K562 (cell line): ENCODE measurements at regions not wholly inside any gene's neighbourhood (a gene's known extent, or its start where the extent isn't known, plus 50 kb on each side); places are given as distances from the start of the nearest gene placed in this dataset.

Experiments
- ATAC-seq: fragments of 200-7000 bp; cut with Tn5 transposase; 3 replicates; pipeline ENCODE4 v1.9.1; 2020; ENCODE audit warnings: moderate library complexity
- BruUV-seq: library from RNA; stranded (reverse); fragments of 400-500 nt; replicated peaks from 2 replicates; lab custom pipeline; 2021; lab: Mats Ljungman, UMichigan
- CTCF ChIA-PET: fragments of 300-600 bp; formaldehyde crosslinking; extraction: SDS; loops from one replicate; lab custom pipeline; 2021; ENCODE audit warnings: low intra/inter-chr PET ratio; lab: Yijun Ruan, JAX
- POLR2A ChIA-PET: fragments of 300-600, 350-650 bp; sonication (Branson Sonifier 250); formaldehyde crosslinking; extraction: SDS; loops from one replicate; lab custom pipeline; 2021; ENCODE audit warnings: antibody characterized with exemption, inconsistent platforms; lab: Yijun Ruan, JAX
- DNase-seq, 4 experiments: peaks; one replicate each; pipeline versions ENCODE4 v3.0.0 to v3.0.0-alpha.2; 2011 to 2018; ENCODE audit warnings: low spot score in 3 of 4, mixed read lengths in 3 of 4; ENCODE audit errors: extremely low read depth in 1 of 4
- FAIRE-seq: peaks from 2 replicates; lab custom pipeline; 2011; peaks lifted over from hg19 to GRCh38; lab: Jason Lieb, UNC
- H2AFZ ChIP-seq: 2 replicates; pipeline ENCODE4 v1.6.0; 2011; ENCODE audit warnings: low read depth, low read length, control low read depth, inconsistent platforms
- H3K27ac ChIP-seq: fragments of 200-600 bp; 3 replicates; pipeline ENCODE4 v1.8.0; 2011; ENCODE audit warnings: low read depth, mild to moderate bottlenecking, control low read depth, inconsistent platforms, low read length, moderate library complexity, mixed read lengths; ENCODE audit errors: extremely low read depth
- H3K27me3 ChIP-seq, 2 experiments: fragments of 300-600 bp in 1 of 2; 2 replicates in 1 of 2; 3 replicates in 1 of 2; pipeline versions ENCODE4 v1.6.0 to v1.8.0; 2011; ENCODE audit warnings: inconsistent platforms in 2 of 2, low read length in 2 of 2, mild to moderate bottlenecking in 1 of 2, mixed read lengths in 1 of 2, moderate library complexity in 1 of 2; ENCODE audit not compliant: control insufficient read depth in 2 of 2, insufficient read depth in 2 of 2
- H3K36me3 ChIP-seq: fragments of 300-600 bp; 3 replicates; pipeline ENCODE4 v1.8.0; 2011; ENCODE audit warnings: mild to moderate bottlenecking, low read length, inconsistent platforms; ENCODE audit not compliant: control insufficient read depth, insufficient read depth
- H3K4me1 ChIP-seq, 2 experiments: fragments of 200-600 bp in 1 of 2; replicated peaks in 1 of 2; 2 replicates in 1 of 2; 3 replicates in 1 of 2; pipeline versions ENCODE4 v1.5.1 to v1.8.0; 2011; ENCODE audit warnings: inconsistent platforms in 2 of 2, low read length in 2 of 2, mild to moderate bottlenecking in 1 of 2, mixed read lengths in 1 of 2, moderate library complexity in 1 of 2; ENCODE audit not compliant: control insufficient read depth in 2 of 2, insufficient read depth in 2 of 2
- H3K4me2 ChIP-seq: 2 replicates; pipeline ENCODE4 v1.6.1; 2011; ENCODE audit warnings: low read length, control low read depth, inconsistent platforms, mixed read lengths; ENCODE audit not compliant: insufficient read depth
- H3K4me3 ChIP-seq: fragments of 200-600 bp; sonication (generic), shearing (Covaris generic); 2 replicates; pipeline ENCODE4 v1.5.1; 2016; ENCODE audit warnings: control low read depth, inconsistent platforms
- H3K79me2 ChIP-seq: fragments of 200-600 bp; 3 replicates; pipeline ENCODE4 v1.8.0; 2011; ENCODE audit warnings: low read length, inconsistent platforms; ENCODE audit not compliant: control insufficient read depth, insufficient read depth
- H3K9ac ChIP-seq, 2 experiments: 2 replicates each; pipeline versions ENCODE4 v1.6.0 to v1.6.1; 2011; ENCODE audit warnings: low read depth in 2 of 2, low read length in 2 of 2, control low read depth in 1 of 2, inconsistent platforms in 1 of 2, mild to moderate bottlenecking in 1 of 2, mixed read lengths in 1 of 2; ENCODE audit not compliant: insufficient read depth in 1 of 2
- H3K9me1 ChIP-seq: one replicate; pipeline ENCODE4 v1.6.0; 2011; ENCODE audit warnings: inconsistent platforms, mild to moderate bottlenecking, low read length, moderate library complexity; ENCODE audit not compliant: control insufficient read depth, insufficient read depth
- H3K9me3 ChIP-seq: replicated peaks from 2 replicates; pipeline ENCODE4 v1.5.1; 2011; ENCODE audit warnings: low read depth, low read length, inconsistent platforms; ENCODE audit not compliant: control insufficient read depth, insufficient read depth
- H4K20me1 ChIP-seq: replicated peaks from 2 replicates; pipeline ENCODE4 v1.6.1; 2011; ENCODE audit warnings: low read length, inconsistent platforms, mixed read lengths; ENCODE audit not compliant: control insufficient read depth, insufficient read depth
- BRCA1 ChIP-seq, 2 experiments: fragments of 450-650 bp in 1 of 2; sonication (generic) in 1 of 2; formaldehyde crosslinking in 1 of 2; IDR thresholded peaks; 2 replicates each; pipeline versions ENCODE4 v1.5.0 to v1.6.1; 2017 to 2020; ENCODE audit warnings: mild to moderate bottlenecking in 1 of 2, missing genetic modification reagents in 1 of 2
- CCNT2 ChIP-seq: IDR thresholded peaks from 2 replicates; pipeline ENCODE4 v1.6.1; 2011; ENCODE audit warnings: borderline replicate concordance, low read depth, mild to moderate bottlenecking, moderate library complexity, mixed read lengths, low read length; ENCODE audit not compliant: insufficient read length; ENCODE audit errors: extremely low read depth
- CREM ChIP-seq: IDR thresholded peaks from 2 replicates; pipeline ENCODE4 v1.6.1; 2014; ENCODE audit warnings: antibody characterized with exemption, low read depth
- ESRRA ChIP-seq: fragments of 450-650 bp; IDR thresholded peaks from 2 replicates; pipeline ENCODE4 v1.6.1; 2014; ENCODE audit warnings: low read depth, mild to moderate bottlenecking, moderate library complexity, borderline replicate concordance
- HEY1 ChIP-seq: fragments of 250-450 bp; sonication (Bioruptor Pico); IDR thresholded peaks from 2 replicates; pipeline ENCODE4 v1.5.0; 2020; ENCODE audit warnings: mild to moderate bottlenecking, moderate library complexity, borderline replicate concordance
- NR2F6 ChIP-seq: fragments of 450-650 bp; formaldehyde crosslinking; IDR thresholded peaks from 2 replicates; pipeline ENCODE4 v1.4.0; 2020; ENCODE audit warnings: mild to moderate bottlenecking
- PHF21A ChIP-seq: fragments of 450-650 bp; IDR thresholded peaks from 2 replicates; pipeline ENCODE4 v1.6.1; 2017; ENCODE audit warnings: low read depth, borderline replicate concordance
- POU5F1 ChIP-seq: fragments of 150-350 bp; IDR thresholded peaks from 2 replicates; pipeline ENCODE4 v1.6.1; 2014; ENCODE audit warnings: borderline replicate concordance, low read length, low read depth, mild to moderate bottlenecking; ENCODE audit not compliant: partially characterized antibody
- PTBP1 ChIP-seq: fragments of 200-400 bp; formaldehyde crosslinking; IDR thresholded peaks from 2 replicates; pipeline ENCODE4 v1.6.1; 2017; ENCODE audit warnings: low read depth, low read length
- RBM22 ChIP-seq: fragments of 200-400 bp; formaldehyde crosslinking; IDR thresholded peaks from 2 replicates; pipeline ENCODE4 v1.6.1; 2018; ENCODE audit warnings: low read length, low read depth; ENCODE audit not compliant: poor library complexity, severe bottlenecking
- SETDB1 ChIP-seq: IDR thresholded peaks from one replicate; pipeline ENCODE4 v1.6.1; 2012; ENCODE audit warnings: low read length, control low read depth, inconsistent platforms
- SMARCA5 ChIP-seq: fragments of 450-650 bp; IDR thresholded peaks from 2 replicates; pipeline ENCODE4 v1.6.1; 2016
- ZNF263 ChIP-seq: sonication (generic); formaldehyde crosslinking; IDR thresholded peaks from 2 replicates; pipeline ENCODE4 v1.8.0; 2022; ENCODE audit warnings: mild to moderate bottlenecking, missing genetic modification reagents, borderline replicate concordance
- WGBS: fragments of 100-300 bp; shearing (Covaris generic); methylation state at CpG from one replicate; pipeline ENCODE4 v1.1.6; 2016; ENCODE audit warnings: low coverage, mixed read lengths; ENCODE audit not compliant: insufficient coverage; ENCODE audit errors: missing lambda C conversion rate; 5-methylcytosine and 5-hydroxymethylcytosine counted together
- in situ Hi-C: fragments of 300-500 bp; cut with MboI; formaldehyde crosslinking; loops from 4 replicates; pipeline ENCODE4 v1.15.0; 2018; ENCODE audit warnings: inconsistent platforms, mixed read lengths
- intact Hi-C: fragments of 100-400 bp; cut with micrococcal nuclease; formaldehyde crosslinking; loops from 2 replicates; pipeline ENCODE4 v1.14.2; 2022
- TF ChIP-seq, protein P1 (sequence below): fragments of 450-650 bp; IDR thresholded peaks from 2 replicates; pipeline ENCODE4 v1.6.1; 2016; ENCODE audit warnings: missing biosample characterization, missing genetic modification characterization
- TF ChIP-seq, protein P2 (sequence below), 2 experiments: fragments of 450-650 bp; IDR thresholded peaks; 2 replicates each; pipeline ENCODE4 v1.6.1; 2016
- TF ChIP-seq, protein P3 (sequence below): fragments of 250-450 bp; sonication (Bioruptor Pico); IDR thresholded peaks from 2 replicates; pipeline ENCODE4 v1.5.0; 2021; ENCODE audit warnings: mild to moderate bottlenecking, borderline replicate concordance

DNA sequence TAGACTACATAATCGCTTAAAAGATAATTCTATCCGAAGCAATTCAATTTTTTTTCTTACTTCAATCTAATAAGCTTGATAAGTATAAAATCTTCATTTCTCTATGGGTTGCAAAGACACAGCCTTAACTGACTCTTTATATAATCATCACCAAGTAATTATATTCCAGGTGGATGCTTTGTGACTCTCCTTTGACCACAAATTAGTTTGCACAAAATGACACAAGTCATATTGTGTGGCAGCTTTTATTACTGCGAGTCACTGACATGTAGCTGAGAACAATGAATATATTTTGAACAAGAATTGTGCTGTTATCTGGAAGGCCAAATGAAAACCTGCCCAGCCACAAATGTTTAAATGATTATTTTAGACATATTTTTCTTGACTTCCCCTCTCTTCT lies 1727.8 kb downstream of the ARAP2 start:
- intact Hi-C loops, result no loop called here
- ChIA-PET POLR2A (no interaction called here), CTCF (no interaction called here)
- Histone ChIP-seq H3K27ac (no peak overlapping the region), H3K9me3 (no peaks in the 10 kb centered on the region; the same call in 1 of the 2 replicates), H3K9ac (no peak overlapping the region), H3K27me3 (no peaks in the 10 kb centered on the region), H3K36me3 (no peaks in the 10 kb centered on the region), H3K4me2 (no peak overlapping the region), H2AFZ (no peak overlapping the region), H3K9me1 (no peaks in the 10 kb centered on the region), H3K4me3 (no peak overlapping the region), H3K4me1 (no peaks in the 10 kb centered on the region), H4K20me1 (no peaks in the 10 kb centered on the region), H3K79me2 (no peaks in the 10 kb centered on the region)
- no TSS peak for BruUV-seq
- FAIRE-seq, result no peak
- 0% methylated on average over 3 of the region's 3 CpGs for WGBS
- in situ Hi-C loops, result no loop called here
- TF ChIP-seq PHF21A (no peak), ESRRA (no peak), SETDB1 (no peak), POU5F1 (no peak), SMARCA5 (no peak), NR2F6 (CRISPR knock-in tag) (no peak), BRCA1 (IDR thresholded peaks at IDR 0.05) (no peak), BRCA1 (CRISPR knock-in tag; IDR thresholded peaks at IDR 0.05) (no peak), HEY1 (CRISPR knock-in tag) (no peak), CCNT2 (no peak), ZNF263 (CRISPR knock-in tag) (no peak), RBM22 (no peak), PTBP1 (no peak), CREM (no peak)
- TF ChIP-seq, protein P1, sequence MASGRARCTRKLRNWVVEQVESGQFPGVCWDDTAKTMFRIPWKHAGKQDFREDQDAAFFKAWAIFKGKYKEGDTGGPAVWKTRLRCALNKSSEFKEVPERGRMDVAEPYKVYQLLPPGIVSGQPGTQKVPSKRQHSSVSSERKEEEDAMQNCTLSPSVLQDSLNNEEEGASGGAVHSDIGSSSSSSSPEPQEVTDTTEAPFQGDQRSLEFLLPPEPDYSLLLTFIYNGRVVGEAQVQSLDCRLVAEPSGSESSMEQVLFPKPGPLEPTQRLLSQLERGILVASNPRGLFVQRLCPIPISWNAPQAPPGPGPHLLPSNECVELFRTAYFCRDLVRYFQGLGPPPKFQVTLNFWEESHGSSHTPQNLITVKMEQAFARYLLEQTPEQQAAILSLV, result no peak
- TF ChIP-seq, protein P2, sequence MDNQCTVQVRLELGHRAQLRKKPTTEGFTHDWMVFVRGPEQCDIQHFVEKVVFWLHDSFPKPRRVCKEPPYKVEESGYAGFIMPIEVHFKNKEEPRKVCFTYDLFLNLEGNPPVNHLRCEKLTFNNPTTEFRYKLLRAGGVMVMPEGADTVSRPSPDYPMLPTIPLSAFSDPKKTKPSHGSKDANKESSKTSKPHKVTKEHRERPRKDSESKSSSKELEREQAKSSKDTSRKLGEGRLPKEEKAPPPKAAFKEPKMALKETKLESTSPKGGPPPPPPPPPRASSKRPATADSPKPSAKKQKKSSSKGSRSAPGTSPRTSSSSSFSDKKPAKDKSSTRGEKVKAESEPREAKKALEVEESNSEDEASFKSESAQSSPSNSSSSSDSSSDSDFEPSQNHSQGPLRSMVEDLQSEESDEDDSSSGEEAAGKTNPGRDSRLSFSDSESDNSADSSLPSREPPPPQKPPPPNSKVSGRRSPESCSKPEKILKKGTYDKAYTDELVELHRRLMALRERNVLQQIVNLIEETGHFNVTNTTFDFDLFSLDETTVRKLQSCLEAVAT (IDR thresholded peaks at IDR 0.05), result no peak
- TF ChIP-seq, protein P3, sequence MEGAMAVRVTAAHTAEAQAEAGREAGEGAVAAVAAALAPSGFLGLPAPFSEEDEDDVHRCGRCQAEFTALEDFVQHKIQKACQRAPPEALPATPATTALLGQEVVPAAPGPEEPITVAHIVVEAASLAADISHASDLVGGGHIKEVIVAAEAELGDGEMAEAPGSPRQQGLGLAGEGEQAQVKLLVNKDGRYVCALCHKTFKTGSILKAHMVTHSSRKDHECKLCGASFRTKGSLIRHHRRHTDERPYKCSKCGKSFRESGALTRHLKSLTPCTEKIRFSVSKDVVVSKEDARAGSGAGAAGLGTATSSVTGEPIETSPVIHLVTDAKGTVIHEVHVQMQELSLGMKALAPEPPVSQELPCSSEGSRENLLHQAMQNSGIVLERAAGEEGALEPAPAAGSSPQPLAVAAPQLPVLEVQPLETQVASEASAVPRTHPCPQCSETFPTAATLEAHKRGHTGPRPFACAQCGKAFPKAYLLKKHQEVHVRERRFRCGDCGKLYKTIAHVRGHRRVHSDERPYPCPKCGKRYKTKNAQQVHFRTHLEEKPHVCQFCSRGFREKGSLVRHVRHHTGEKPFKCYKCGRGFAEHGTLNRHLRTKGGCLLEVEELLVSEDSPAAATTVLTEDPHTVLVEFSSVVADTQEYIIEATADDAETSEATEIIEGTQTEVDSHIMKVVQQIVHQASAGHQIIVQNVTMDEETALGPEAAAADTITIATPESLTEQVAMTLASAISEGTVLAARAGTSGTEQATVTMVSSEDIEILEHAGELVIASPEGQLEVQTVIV (CRISPR knock-in tag), result no peak
- no peak for DNase-seq
- ATAC-seq, result no peak
